RWPE1 (cell line): ENCODE measurements at regions not wholly inside any gene's neighbourhood (a gene's known extent, or its start where the extent isn't known, plus 50 kb on each side); places are given as distances from the start of the nearest gene placed in this dataset.

Source experiments
- CTCF ChIA-PET: fragments of 350-600 bp; sonication (Branson Sonifier 250); formaldehyde crosslinking; extraction: SDS; loops from one replicate; lab custom pipeline; 2021; lab: Yijun Ruan, JAX
- POLR2A ChIA-PET: fragments of 400-600 bp; formaldehyde crosslinking; extraction: SDS; loops from one replicate; lab custom pipeline; 2020; ENCODE audit warnings: antibody characterized with exemption; ENCODE audit not compliant: low non-redundant PET; lab: Yijun Ruan, JAX
- DNase-seq: peaks from one replicate; pipeline ENCODE4 v3.0.0; 2012; ENCODE audit warnings: low spot score
- H3K27ac ChIP-seq: fragments of 450-650 bp; 2 replicates; pipeline ENCODE4 v1.5.1; 2017
- TF ChIP-seq, protein P1 (sequence below): fragments of 450-650 bp; conservative IDR thresholded peaks from 2 replicates; pipeline ENCODE4 v1.5.1; 2017; ENCODE audit warnings: low read depth, mild to moderate bottlenecking

DNA sequence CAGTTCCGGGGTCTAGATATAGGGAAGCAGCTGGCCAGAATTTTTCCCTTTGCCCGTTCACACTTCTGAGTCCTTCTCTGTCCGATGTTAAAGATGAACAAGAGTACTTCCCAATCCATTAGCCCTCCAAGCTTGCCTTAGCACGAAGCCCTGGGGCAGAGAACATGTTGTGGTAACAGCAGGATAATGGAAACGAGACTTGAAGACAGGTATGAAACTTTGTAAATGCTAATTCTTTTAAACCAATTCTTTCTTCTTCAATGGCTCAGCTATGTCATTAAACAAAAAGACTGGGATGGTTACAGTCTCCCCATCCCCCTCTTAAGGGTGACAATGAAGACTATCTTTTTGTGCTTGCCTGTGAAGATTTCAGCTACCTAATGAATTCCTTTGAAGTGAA lies 218.5 kb downstream of the PLA2G4A start:
- CTCF ChIA-PET = interaction anchor here (0.7 kb wide), 1 partner anchor 14 kb away, joined by 3 read pairs; no protein-coding TSS in a partner anchor
- POLR2A ChIA-PET = no interaction called here
- TF ChIP-seq, protein P1, sequence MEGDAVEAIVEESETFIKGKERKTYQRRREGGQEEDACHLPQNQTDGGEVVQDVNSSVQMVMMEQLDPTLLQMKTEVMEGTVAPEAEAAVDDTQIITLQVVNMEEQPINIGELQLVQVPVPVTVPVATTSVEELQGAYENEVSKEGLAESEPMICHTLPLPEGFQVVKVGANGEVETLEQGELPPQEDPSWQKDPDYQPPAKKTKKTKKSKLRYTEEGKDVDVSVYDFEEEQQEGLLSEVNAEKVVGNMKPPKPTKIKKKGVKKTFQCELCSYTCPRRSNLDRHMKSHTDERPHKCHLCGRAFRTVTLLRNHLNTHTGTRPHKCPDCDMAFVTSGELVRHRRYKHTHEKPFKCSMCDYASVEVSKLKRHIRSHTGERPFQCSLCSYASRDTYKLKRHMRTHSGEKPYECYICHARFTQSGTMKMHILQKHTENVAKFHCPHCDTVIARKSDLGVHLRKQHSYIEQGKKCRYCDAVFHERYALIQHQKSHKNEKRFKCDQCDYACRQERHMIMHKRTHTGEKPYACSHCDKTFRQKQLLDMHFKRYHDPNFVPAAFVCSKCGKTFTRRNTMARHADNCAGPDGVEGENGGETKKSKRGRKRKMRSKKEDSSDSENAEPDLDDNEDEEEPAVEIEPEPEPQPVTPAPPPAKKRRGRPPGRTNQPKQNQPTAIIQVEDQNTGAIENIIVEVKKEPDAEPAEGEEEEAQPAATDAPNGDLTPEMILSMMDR = no peak
- DNase-seq = no peak
- no peak overlapping the region for H3K27ac ChIP-seq

DNA sequence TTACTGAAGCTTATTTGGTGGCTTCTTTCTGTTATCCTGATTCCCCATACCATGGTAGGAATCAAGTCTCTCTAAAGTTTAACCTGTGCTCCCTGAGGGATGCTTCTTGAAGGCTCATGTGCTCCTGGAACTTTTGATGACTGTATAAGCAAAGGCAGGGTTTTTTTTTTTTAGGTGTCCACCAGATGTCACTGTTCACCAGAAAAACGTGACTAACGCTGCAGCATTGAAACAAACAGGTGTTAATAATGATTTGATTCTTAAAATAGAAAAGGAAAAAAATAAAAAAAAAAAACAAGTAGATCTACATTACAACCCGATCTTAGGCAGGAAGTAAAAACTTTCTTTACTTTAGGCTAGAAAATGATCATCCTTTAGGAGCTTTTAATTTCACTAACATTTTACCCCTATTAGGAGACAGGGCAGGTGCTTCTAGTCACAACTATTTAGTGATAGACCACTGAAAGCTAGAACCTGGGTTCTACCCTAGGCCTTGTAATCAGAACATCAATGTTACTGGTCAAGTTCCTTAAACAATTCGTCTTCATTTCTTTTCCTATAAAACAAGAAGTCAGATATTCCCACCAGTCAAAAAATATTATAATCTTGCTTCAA lies 223.0 kb downstream of the PLA2G4A start:
- peak; percentile 31 for DNase-seq
- no peak overlapping the region for H3K27ac ChIP-seq
- ChIA-PET POLR2A (no interaction called here), CTCF (interaction anchor here (0.6 to 0.7 kb wide), 16 partner anchors 10 to 1730 kb away, joined by 3 to 12 read pairs (median 5); no protein-coding TSS in a partner anchor)
- TF ChIP-seq, protein P1 = peak; percentile 45

DNA sequence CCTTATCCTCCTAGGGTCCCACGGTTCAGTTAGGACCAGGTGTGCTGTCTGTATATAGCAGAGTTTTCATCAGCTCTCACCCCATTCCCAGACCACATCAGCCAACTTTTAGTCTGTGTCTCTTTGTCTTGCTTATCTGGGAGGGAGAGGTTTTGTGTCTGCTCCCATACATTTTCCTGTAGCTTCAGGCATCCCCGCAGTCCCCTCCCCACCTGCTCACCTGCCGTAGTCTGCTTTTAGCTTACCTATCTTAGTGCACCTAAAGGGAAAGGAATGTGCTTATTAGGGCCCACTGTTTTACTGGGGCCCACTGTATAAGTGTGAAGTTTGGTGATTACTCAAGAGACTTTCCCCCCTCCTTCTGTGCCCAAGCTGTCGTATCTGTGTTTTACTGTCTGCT lies 225.1 kb downstream of the PLA2G4A start:
- DNase-seq = no peak
- CTCF ChIA-PET = interaction anchor here (0.6 kb wide), 1 partner anchor 993 kb away, joined by 3 read pairs; no protein-coding TSS in a partner anchor
- TF ChIP-seq, protein P1 = no peak
- H3K27ac ChIP-seq = no peak overlapping the region
- POLR2A ChIA-PET = no interaction called here

DNA sequence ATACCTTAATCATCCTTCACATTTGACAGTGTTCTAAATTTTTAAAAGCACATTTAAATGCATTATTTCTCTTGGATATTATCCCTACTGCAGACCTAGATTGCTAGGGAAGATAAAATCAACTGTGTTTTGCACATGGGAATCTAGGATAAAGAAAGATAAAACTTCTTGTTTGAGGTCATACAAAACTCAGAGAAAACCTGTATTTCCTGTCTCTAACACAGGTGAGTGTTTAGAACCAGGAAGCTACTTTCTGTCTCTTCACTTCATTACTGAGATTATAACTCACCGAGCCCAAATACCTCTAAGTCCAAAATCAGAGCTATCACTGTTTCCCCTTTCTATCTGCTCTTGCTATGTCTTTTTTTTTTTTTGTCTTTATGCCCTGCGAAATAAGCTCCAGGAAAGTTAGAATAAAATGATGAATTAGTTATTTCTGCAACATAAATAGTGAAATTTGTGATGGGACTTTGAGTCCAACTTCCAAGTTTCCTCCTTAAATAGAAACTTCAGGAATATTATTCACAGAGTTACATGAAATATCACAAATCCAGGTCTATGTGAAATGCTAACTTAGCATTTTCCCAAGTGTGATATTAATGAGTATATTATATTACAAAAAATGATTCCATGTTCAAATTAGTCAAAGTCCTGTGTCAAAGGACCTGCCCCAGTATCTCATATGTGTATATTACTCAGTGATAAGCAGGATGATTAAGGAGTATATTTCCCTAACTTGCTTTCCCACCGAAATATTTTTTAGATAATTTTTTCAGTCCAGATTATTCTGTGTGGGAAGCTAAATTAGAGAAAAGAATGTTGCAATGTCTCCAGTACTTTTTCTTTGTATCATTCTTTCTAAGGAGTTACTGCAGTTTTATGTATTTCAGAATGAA lies 226.4 kb downstream of the PLA2G4A start:
- DNase-seq = no peak
- TF ChIP-seq, protein P1 = no peak
- POLR2A ChIA-PET = no interaction called here
- CTCF ChIA-PET = interaction anchor here (0.6 to 0.7 kb wide), 2 partner anchors 12 to 92 kb away, joined by 3 read pairs; no protein-coding TSS in a partner anchor
- no peak overlapping the region for H3K27ac ChIP-seq

DNA sequence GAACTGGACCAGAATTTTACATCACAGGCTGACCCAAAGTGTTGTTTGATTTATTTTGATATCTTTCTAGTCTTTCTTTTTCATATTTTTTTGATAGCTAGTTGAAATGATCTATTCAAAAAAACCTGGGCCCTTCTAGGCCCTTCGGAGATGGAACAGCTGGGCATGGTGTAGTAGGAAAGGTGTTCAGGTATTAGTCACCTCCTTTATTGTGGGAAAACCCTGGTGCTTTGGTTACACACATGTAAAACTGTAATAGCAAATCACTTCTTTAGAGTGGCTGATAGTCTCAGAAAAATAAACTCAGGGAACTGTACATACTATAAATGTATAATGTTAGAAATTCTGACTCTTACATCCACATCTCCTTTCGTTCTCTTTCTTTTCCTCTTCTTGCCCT lies 234.5 kb downstream of the PLA2G4A start:
- no peak overlapping the region for H3K27ac ChIP-seq
- TF ChIP-seq, protein P1 = no peak
- DNase-seq = no peak
- CTCF ChIA-PET = no interaction called here
- POLR2A ChIA-PET = no interaction called here

DNA sequence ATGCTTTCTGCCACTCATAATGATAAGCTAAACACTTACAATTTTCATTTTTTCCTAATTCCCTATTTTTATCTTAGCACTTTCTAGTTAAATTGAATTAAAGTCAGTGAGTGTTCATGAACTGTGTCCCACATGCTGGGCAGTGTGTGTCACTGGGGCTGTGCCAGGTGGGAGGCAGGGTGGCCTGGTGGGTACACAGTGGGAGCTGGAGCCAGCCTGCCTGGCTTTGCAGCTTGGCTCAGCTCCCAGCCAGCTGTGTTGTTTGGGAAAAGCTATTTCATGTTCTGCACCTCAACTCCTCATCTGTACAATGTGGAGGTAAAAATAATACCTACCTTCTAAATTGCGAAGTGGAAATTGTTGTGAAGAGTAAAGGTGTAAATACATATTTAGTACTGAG lies 238.4 kb downstream of the PLA2G4A start:
- POLR2A ChIA-PET = no interaction called here

More for the DNA sequence above, 238.4 kb downstream of the PLA2G4A start:
- DNase-seq = no peak
- H3K27ac ChIP-seq = no peak overlapping the region
- CTCF ChIA-PET = interaction anchor here (0.6 kb wide), 2 partner anchors 12 to 16 kb away, joined by 3 to 12 read pairs; no protein-coding TSS in a partner anchor
- TF ChIP-seq, protein P1 = no peak
